HEK293 (cell line): ENCODE measurements at regions not wholly inside any gene's neighbourhood (a gene's known extent, or its start where the extent isn't known, plus 50 kb on each side); places are given as distances from the start of the nearest gene placed in this dataset.

Experiments used
- CTCF ChIA-PET: fragments of 350-600 bp; formaldehyde crosslinking; extraction: SDS; loops from one replicate; lab custom pipeline; 2021; ENCODE audit warnings: antibody characterized with exemption; lab: Yijun Ruan, JAX
- POLR2A ChIA-PET: fragments of 300-600 bp; formaldehyde crosslinking; extraction: SDS; loops from one replicate; lab custom pipeline; 2020; ENCODE audit warnings: antibody characterized with exemption, inconsistent platforms; lab: Yijun Ruan, JAX
- H3K27ac ChIP-seq: fragments of 200-500 bp; sonication (Bioruptor generic); 2 replicates; pipeline ENCODE4 v1.5.1; 2014; ENCODE audit warnings: low read depth, low read length, control low read depth, inconsistent platforms; ENCODE audit errors: extremely low read depth
- H3K36me3 ChIP-seq, 2 experiments: fragments of 200-500 bp in 1 of 2; sonication (Bioruptor generic) in 1 of 2; 1 replicate in 1 of 2; 2 replicates in 1 of 2; pipeline ENCODE4 v1.5.1; 2014 to 2017; ENCODE audit warnings: inconsistent platforms in 2 of 2, low read length in 2 of 2; ENCODE audit not compliant: control insufficient read depth in 2 of 2, insufficient read depth in 1 of 2
- H3K4me1 ChIP-seq: fragments of 200-500 bp; sonication (Bioruptor generic); 2 replicates; pipeline ENCODE4 v1.5.1; 2014; ENCODE audit warnings: mild to moderate bottlenecking, low read length, inconsistent platforms; ENCODE audit not compliant: control insufficient read depth, insufficient read depth
- H3K4me3 ChIP-seq: 2 replicates; pipeline ENCODE4 v1.5.1; 2011; ENCODE audit warnings: low read depth, mild to moderate bottlenecking, control low read depth, low read length, moderate library complexity
- H3K9me3 ChIP-seq: fragments of 200-500 bp; sonication (Bioruptor generic); 2 replicates; pipeline ENCODE4 v1.5.1; 2014; ENCODE audit warnings: low read depth, low read length, inconsistent platforms; ENCODE audit not compliant: control insufficient read depth, insufficient read depth
- BCL11B ChIP-seq: fragments of 450-650 bp; formaldehyde crosslinking; IDR thresholded peaks from 2 replicates; pipeline ENCODE4 v1.5.1; 2016; ENCODE audit warnings: low read depth, missing biosample characterization, missing genetic modification characterization
- KLF9 ChIP-seq: fragments of 450-650 bp; formaldehyde crosslinking; IDR thresholded peaks from 2 replicates; pipeline ENCODE4 v1.5.1; 2016; ENCODE audit warnings: missing biosample characterization, missing genetic modification characterization, low read depth
- OSR2 ChIP-seq: fragments of 450-650 bp; formaldehyde crosslinking; IDR thresholded peaks from 2 replicates; pipeline ENCODE4 v1.5.1; 2016; ENCODE audit warnings: missing biosample characterization, missing genetic modification characterization
- PRDM4 ChIP-seq: fragments of 450-650 bp; formaldehyde crosslinking; IDR thresholded peaks from 2 replicates; pipeline ENCODE4 v1.5.1; 2017; ENCODE audit warnings: missing biosample characterization, missing genetic modification characterization
- TSHZ1 ChIP-seq: fragments of 450-650 bp; formaldehyde crosslinking; IDR thresholded peaks from 2 replicates; pipeline ENCODE4 v1.5.1; 2016; ENCODE audit warnings: missing biosample characterization, missing genetic modification characterization, borderline replicate concordance
- ZBTB1 ChIP-seq: fragments of 450-650 bp; formaldehyde crosslinking; IDR thresholded peaks from 2 replicates; pipeline ENCODE4 v1.5.1; 2016; ENCODE audit warnings: missing biosample characterization, missing genetic modification characterization
- ZBTB10 ChIP-seq: fragments of 450-650 bp; formaldehyde crosslinking; IDR thresholded peaks from 2 replicates; pipeline ENCODE4 v1.5.1; 2016; ENCODE audit warnings: missing biosample characterization, missing genetic modification characterization
- ZBTB20 ChIP-seq: fragments of 450-650 bp; formaldehyde crosslinking; IDR thresholded peaks from 2 replicates; pipeline ENCODE4 v1.5.1; 2016; ENCODE audit warnings: missing biosample characterization, missing genetic modification characterization
- ZBTB26 ChIP-seq: fragments of 450-650 bp; formaldehyde crosslinking; optimal IDR thresholded peaks from 2 replicates; pipeline ENCODE3; 2016; ENCODE audit warnings: missing biosample characterization, mild to moderate bottlenecking, missing genetic modification characterization
- ZBTB7A ChIP-seq: fragments of 450-650 bp; formaldehyde crosslinking; IDR thresholded peaks from 2 replicates; pipeline ENCODE4 v1.5.1; 2016; ENCODE audit warnings: low read depth, missing biosample characterization, missing genetic modification characterization
- ZNF174 ChIP-seq: fragments of 450-650 bp; formaldehyde crosslinking; IDR thresholded peaks from 2 replicates; pipeline ENCODE4 v1.5.0; 2017; ENCODE audit warnings: missing biosample characterization, mild to moderate bottlenecking, missing genetic modification characterization
- ZNF2 ChIP-seq: fragments of 450-650 bp; formaldehyde crosslinking; IDR thresholded peaks from 2 replicates; pipeline ENCODE4 v1.5.1; 2016; ENCODE audit warnings: missing biosample characterization, missing genetic modification characterization
- ZNF23 ChIP-seq: fragments of 450-650 bp; formaldehyde crosslinking; IDR thresholded peaks from 2 replicates; pipeline ENCODE4 v1.5.1; 2016; ENCODE audit warnings: missing biosample characterization, missing genetic modification characterization, borderline replicate concordance
- ZNF24 ChIP-seq: fragments of 450-650 bp; formaldehyde crosslinking; IDR thresholded peaks from 2 replicates; pipeline ENCODE4 v1.5.1; 2016; ENCODE audit warnings: missing biosample characterization, missing genetic modification characterization
- ZNF292 ChIP-seq: fragments of 450-650 bp; formaldehyde crosslinking; IDR thresholded peaks from 2 replicates; pipeline ENCODE4 v1.5.1; 2016; ENCODE audit warnings: low read depth, missing biosample characterization, missing genetic modification characterization, borderline replicate concordance
- ZNF350 ChIP-seq: fragments of 450-650 bp; formaldehyde crosslinking; IDR thresholded peaks from 2 replicates; pipeline ENCODE4 v1.5.0; 2017; ENCODE audit warnings: missing biosample characterization, mild to moderate bottlenecking, missing genetic modification characterization
- ZNF501 ChIP-seq: fragments of 450-650 bp; formaldehyde crosslinking; IDR thresholded peaks from 2 replicates; pipeline ENCODE4 v1.5.1; 2016; ENCODE audit warnings: missing biosample characterization, missing genetic modification characterization
- ZNF558 ChIP-seq: fragments of 450-650 bp; formaldehyde crosslinking; IDR thresholded peaks from 2 replicates; pipeline ENCODE4 v1.5.1; 2016; ENCODE audit warnings: missing biosample characterization, missing genetic modification characterization
- ZNF626 ChIP-seq: fragments of 450-650 bp; sonication (Bioruptor Pico); formaldehyde crosslinking; IDR thresholded peaks from 2 replicates; pipeline ENCODE4 v1.5.1; 2018; ENCODE audit warnings: missing biosample characterization, missing genetic modification characterization, inconsistent platforms
- ZNF645 ChIP-seq: fragments of 450-650 bp; formaldehyde crosslinking; IDR thresholded peaks from 2 replicates; pipeline ENCODE4; 2016; ENCODE audit warnings: missing biosample characterization, missing genetic modification characterization
- ZNF664 ChIP-seq: fragments of 450-650 bp; formaldehyde crosslinking; IDR thresholded peaks from 2 replicates; pipeline ENCODE4 v1.5.1; 2016; ENCODE audit warnings: missing biosample characterization, missing genetic modification characterization
- ZSCAN4 ChIP-seq: fragments of 450-650 bp; formaldehyde crosslinking; IDR thresholded peaks from 2 replicates; pipeline ENCODE4 v1.5.1; 2017; ENCODE audit warnings: missing biosample characterization, missing genetic modification characterization

GRCh38 chr18:66329716-66330115, 274.2 kb downstream of the CDH19 start (continued):
- TF ChIP-seq ZNF645 (tag by site-specific recombination) (no peak), OSR2 (no peak), ZNF350 (tag by site-specific recombination) (no peak)

- ChIA-PET POLR2A (no interaction called here), CTCF (no interaction called here)
- Histone ChIP-seq H3K27ac (no peak overlapping the region), H3K9me3 (no peaks in the 10 kb centered on the region), H3K36me3 (no peaks in the 10 kb centered on the region), H3K4me3 (no peak overlapping the region), H3K4me1 (no peaks in the 10 kb centered on the region)
- TF ChIP-seq BCL11B (tag by site-specific recombination) (no peak), ZNF23 (tag by site-specific recombination) (no peak), ZNF501 (tag by site-specific recombination) (no peak), TSHZ1 (tag by site-specific recombination) (no peak), ZNF664 (tag by site-specific recombination) (no peak), ZNF558 (no peak), ZBTB1 (tag by site-specific recombination) (no peak), ZSCAN4 (tag by site-specific recombination) (no peak), ZBTB7A (tag by site-specific recombination) (no peak), ZBTB20 (tag by site-specific recombination) (no peak), ZNF626 (tag by site-specific recombination) (no peak), ZNF2 (tag by site-specific recombination) (no peak), ZNF292 (tag by site-specific recombination) (no peak), ZNF174 (tag by site-specific recombination) (no peak), KLF9 (no peak), ZBTB10 (no peak), PRDM4 (no peak), ZBTB26 (tag by site-specific recombination) (no peak), ZNF24 (no peak)
These were observed 275.5 kb downstream of the CDH19 start for GRCh38 chr18:66328296-66328878.
